ENCODE measurements at regions not wholly inside any gene's neighbourhood (a gene's known extent, or its start where the extent isn't known, plus 50 kb on each side); places are given as distances from the start of the nearest gene placed in this dataset.

DNA sequence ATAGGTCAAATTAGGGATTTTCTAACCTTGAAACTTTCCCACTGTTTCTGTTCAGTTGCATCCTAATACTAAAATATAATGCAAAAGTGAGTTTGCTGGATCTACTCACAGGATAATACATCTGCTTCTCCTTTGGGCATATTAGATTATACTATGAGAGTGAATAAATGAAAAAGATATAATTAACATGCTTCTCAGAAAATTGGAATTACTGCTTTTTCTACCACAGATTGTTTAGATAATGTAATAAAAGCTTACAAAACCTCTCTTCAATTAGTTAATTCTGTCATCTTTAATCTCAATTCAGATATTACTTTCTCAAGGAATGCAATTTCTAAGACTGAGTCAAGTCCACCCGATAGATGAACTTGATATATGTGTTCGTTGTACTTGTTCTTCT is 1077.2 kb upstream of the CDH2 start (continued):
- TF ChIP-seq, protein P1, sequence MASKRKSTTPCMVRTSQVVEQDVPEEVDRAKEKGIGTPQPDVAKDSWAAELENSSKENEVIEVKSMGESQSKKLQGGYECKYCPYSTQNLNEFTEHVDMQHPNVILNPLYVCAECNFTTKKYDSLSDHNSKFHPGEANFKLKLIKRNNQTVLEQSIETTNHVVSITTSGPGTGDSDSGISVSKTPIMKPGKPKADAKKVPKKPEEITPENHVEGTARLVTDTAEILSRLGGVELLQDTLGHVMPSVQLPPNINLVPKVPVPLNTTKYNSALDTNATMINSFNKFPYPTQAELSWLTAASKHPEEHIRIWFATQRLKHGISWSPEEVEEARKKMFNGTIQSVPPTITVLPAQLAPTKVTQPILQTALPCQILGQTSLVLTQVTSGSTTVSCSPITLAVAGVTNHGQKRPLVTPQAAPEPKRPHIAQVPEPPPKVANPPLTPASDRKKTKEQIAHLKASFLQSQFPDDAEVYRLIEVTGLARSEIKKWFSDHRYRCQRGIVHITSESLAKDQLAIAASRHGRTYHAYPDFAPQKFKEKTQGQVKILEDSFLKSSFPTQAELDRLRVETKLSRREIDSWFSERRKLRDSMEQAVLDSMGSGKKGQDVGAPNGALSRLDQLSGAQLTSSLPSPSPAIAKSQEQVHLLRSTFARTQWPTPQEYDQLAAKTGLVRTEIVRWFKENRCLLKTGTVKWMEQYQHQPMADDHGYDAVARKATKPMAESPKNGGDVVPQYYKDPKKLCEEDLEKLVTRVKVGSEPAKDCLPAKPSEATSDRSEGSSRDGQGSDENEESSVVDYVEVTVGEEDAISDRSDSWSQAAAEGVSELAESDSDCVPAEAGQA (IDR thresholded peaks at IDR 0.05; ENCODE audit: low read depth), result no peak
- TF ChIP-seq, protein P1 (CRISPR knock-in tag; IDR thresholded peaks at IDR 0.05; ENCODE audit: borderline replicate concordance), result no peak
- TF ChIP-seq ARNT2 (CRISPR knock-in tag; IDR thresholded peaks at IDR 0.05; ENCODE audit: low read depth), result no peak
- no peak for TF ChIP-seq PAWR (CRISPR knock-in tag; IDR thresholded peaks at IDR 0.05; ENCODE audit: borderline replicate concordance)
- no peak for TF ChIP-seq ZNF781 (CRISPR knock-in tag; IDR thresholded peaks at IDR 0.05; ENCODE audit: borderline replicate concordance, not compliant biosample characterization)
- TF ChIP-seq, protein P2, sequence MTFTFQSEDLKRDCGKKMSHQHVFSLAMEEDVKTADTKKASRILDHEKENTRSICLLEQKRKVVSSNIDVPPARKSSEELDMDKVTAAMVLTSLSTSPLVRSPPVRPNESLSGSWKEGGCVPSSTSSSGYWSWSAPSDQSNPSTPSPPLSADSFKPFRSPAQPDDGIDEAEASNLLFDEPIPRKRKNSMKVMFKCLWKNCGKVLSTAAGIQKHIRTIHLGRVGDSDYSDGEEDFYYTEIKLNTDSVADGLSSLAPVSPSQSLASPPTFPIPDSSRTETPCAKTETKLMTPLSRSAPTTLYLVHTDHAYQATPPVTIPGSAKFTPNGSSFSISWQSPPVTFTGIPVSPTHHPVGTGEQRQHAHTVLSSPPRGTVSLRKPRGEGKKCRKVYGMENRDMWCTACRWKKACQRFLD (CRISPR knock-in tag; IDR thresholded peaks at IDR 0.05; ENCODE audit: borderline replicate concordance), result no peak
- TF ChIP-seq SMAD1 (CRISPR knock-in tag; IDR thresholded peaks at IDR 0.05; ENCODE audit: borderline replicate concordance, low read depth), result no peak
- TF ChIP-seq, protein P3, sequence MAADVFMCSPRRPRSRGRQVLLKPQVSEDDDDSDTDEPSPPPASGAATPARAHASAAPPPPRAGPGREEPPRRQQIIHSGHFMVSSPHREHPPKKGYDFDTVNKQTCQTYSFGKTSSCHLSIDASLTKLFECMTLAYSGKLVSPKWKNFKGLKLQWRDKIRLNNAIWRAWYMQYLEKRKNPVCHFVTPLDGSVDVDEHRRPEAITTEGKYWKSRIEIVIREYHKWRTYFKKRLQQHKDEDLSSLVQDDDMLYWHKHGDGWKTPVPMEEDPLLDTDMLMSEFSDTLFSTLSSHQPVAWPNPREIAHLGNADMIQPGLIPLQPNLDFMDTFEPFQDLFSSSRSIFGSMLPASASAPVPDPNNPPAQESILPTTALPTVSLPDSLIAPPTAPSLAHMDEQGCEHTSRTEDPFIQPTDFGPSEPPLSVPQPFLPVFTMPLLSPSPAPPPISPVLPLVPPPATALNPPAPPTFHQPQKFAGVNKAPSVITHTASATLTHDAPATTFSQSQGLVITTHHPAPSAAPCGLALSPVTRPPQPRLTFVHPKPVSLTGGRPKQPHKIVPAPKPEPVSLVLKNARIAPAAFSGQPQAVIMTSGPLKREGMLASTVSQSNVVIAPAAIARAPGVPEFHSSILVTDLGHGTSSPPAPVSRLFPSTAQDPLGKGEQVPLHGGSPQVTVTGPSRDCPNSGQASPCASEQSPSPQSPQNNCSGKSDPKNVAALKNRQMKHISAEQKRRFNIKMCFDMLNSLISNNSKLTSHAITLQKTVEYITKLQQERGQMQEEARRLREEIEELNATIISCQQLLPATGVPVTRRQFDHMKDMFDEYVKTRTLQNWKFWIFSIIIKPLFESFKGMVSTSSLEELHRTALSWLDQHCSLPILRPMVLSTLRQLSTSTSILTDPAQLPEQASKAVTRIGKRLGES (CRISPR knock-in tag; IDR thresholded peaks at IDR 0.05; ENCODE audit: borderline replicate concordance), result no peak
- TF ChIP-seq GPN1 (CRISPR knock-in tag; IDR thresholded peaks at IDR 0.05; ENCODE audit: borderline replicate concordance), result no peak
